ENCODE measurements at regions not wholly inside any gene's neighbourhood (a gene's known extent, or its start where the extent isn't known, plus 50 kb on each side); places are given as distances from the start of the nearest gene placed in this dataset.

DNA sequence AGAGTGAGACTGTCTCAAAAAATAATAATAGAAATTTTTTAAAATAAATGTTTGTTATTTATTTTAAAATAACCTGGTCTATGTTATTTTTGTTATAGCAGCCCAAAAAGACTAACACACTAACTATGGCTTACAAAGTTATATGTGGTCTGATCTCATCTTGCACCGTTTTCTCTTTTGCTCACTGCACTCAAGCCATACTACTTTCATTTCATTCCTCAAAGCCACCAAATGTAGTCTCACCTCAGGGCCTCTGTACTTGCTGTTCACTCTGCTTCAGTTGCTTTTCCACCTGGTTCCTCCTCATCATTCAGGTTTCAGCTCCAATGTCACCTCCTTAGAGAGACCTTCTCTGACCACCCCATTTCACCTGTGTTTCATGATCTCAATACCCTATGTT lies 55.2 kb upstream of the MDM1 start:
- Mint-ChIP-seq H3K9me3 (peaks cover 14% of the 10 kb centered on the region), H3K36me3 (peaks cover 10% of the 10 kb centered on the region), H3K27me3 (ENCODE audit: low read depth) (no peaks in the 10 kb centered on the region), H3K4me1 (no peaks in the 10 kb centered on the region), H3K27ac (no peak overlapping the region), H3K4me3 (no peak overlapping the region)
- POLR2A ChIA-PET, result no interaction called here
- DNase-seq (ENCODE audit: low spot score) (no peak), ATAC-seq (no peak)
- CTCF ChIA-PET, result no interaction called here
- TF ChIP-seq FOXK1 (CRISPR knock-in tag; IDR thresholded peaks at IDR 0.05), result no peak
- no peak for TF ChIP-seq KAT7 (CRISPR knock-in tag; IDR thresholded peaks at IDR 0.05; ENCODE audit: borderline replicate concordance)
- no peak for TF ChIP-seq ETV6 (CRISPR knock-in tag; IDR thresholded peaks at IDR 0.05)
- TF ChIP-seq ZNF423 (CRISPR knock-in tag; IDR thresholded peaks at IDR 0.05), result no peak
- no peak for TF ChIP-seq ELF4 (CRISPR knock-in tag; IDR thresholded peaks at IDR 0.05; ENCODE audit: low read depth)
- no peak for TF ChIP-seq FOXP1 (CRISPR knock-in tag; IDR thresholded peaks at IDR 0.05; ENCODE audit: borderline replicate concordance)
- no peak for TF ChIP-seq JUN (CRISPR knock-in tag; IDR thresholded peaks at IDR 0.05)
- TF ChIP-seq MYBL2 (CRISPR knock-in tag; IDR thresholded peaks at IDR 0.05), result no peak
- TF ChIP-seq, protein P1, sequence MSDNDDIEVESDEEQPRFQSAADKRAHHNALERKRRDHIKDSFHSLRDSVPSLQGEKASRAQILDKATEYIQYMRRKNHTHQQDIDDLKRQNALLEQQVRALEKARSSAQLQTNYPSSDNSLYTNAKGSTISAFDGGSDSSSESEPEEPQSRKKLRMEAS (CRISPR knock-in tag; IDR thresholded peaks at IDR 0.05), result no peak
- no peak for TF ChIP-seq CREM (CRISPR knock-in tag; IDR thresholded peaks at IDR 0.05)
- no peak for TF ChIP-seq TEAD1 (CRISPR knock-in tag; IDR thresholded peaks at IDR 0.05)
- TF ChIP-seq CBFB (CRISPR knock-in tag; IDR thresholded peaks at IDR 0.05; ENCODE audit: low read depth), result no peak
- no peak for TF ChIP-seq FOXJ3 (CRISPR knock-in tag; IDR thresholded peaks at IDR 0.05; ENCODE audit: borderline replicate concordance)
- TF ChIP-seq, protein P2, sequence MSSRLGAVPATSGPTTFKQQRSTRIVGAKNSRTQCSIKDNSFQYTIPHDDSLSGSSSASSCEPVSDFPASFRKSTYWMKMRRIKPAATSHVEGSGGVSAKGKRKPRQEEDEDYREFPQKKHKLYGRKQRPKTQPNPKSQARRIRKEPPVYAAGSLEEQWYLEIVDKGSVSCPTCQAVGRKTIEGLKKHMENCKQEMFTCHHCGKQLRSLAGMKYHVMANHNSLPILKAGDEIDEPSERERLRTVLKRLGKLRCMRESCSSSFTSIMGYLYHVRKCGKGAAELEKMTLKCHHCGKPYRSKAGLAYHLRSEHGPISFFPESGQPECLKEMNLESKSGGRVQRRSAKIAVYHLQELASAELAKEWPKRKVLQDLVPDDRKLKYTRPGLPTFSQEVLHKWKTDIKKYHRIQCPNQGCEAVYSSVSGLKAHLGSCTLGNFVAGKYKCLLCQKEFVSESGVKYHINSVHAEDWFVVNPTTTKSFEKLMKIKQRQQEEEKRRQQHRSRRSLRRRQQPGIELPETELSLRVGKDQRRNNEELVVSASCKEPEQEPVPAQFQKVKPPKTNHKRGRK (CRISPR knock-in tag; IDR thresholded peaks at IDR 0.05; ENCODE audit: borderline replicate concordance), result no peak
- TF ChIP-seq, protein P3, sequence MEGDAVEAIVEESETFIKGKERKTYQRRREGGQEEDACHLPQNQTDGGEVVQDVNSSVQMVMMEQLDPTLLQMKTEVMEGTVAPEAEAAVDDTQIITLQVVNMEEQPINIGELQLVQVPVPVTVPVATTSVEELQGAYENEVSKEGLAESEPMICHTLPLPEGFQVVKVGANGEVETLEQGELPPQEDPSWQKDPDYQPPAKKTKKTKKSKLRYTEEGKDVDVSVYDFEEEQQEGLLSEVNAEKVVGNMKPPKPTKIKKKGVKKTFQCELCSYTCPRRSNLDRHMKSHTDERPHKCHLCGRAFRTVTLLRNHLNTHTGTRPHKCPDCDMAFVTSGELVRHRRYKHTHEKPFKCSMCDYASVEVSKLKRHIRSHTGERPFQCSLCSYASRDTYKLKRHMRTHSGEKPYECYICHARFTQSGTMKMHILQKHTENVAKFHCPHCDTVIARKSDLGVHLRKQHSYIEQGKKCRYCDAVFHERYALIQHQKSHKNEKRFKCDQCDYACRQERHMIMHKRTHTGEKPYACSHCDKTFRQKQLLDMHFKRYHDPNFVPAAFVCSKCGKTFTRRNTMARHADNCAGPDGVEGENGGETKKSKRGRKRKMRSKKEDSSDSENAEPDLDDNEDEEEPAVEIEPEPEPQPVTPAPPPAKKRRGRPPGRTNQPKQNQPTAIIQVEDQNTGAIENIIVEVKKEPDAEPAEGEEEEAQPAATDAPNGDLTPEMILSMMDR (IDR thresholded peaks at IDR 0.05), result no peak
- no peak for TF ChIP-seq MXD4 (CRISPR knock-in tag; IDR thresholded peaks at IDR 0.05; ENCODE audit: borderline replicate concordance)
- TF ChIP-seq NFATC4 (CRISPR knock-in tag; IDR thresholded peaks at IDR 0.05), result no peak
- no peak for TF ChIP-seq TP53 (CRISPR knock-in tag; IDR thresholded peaks at IDR 0.05)

DNA sequence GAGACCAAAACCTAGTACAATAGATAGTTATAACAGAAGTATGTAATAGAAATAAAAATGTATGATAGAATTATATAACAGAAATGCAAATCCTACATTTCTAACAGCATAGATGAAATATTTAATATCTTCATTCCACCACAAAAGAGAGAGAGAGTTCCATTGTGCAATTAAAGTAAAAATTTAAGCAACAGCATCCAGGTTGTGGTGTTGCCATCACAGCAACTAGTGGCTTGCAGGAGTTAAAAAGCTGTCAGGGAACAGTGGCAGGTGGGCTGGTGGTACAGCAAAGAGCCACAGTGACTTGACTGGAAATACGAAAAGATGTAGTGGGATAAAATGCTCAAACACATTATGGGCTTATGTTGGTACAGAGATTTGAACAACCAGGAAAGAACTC lies 57.1 kb upstream of the MDM1 start:
- DNase-seq (ENCODE audit: low spot score) (no peak), ATAC-seq (no peak)
- ChIA-PET CTCF (no interaction called here), POLR2A (no interaction called here)
- H3K27me3 Mint-ChIP-seq (ENCODE audit: low read depth), result no peaks in the 10 kb centered on the region
- peaks cover 14% of the 10 kb centered on the region for H3K9me3 Mint-ChIP-seq
- H3K27ac Mint-ChIP-seq, result no peak overlapping the region
- H3K4me3 Mint-ChIP-seq, result no peak overlapping the region
- TF ChIP-seq, protein P4, sequence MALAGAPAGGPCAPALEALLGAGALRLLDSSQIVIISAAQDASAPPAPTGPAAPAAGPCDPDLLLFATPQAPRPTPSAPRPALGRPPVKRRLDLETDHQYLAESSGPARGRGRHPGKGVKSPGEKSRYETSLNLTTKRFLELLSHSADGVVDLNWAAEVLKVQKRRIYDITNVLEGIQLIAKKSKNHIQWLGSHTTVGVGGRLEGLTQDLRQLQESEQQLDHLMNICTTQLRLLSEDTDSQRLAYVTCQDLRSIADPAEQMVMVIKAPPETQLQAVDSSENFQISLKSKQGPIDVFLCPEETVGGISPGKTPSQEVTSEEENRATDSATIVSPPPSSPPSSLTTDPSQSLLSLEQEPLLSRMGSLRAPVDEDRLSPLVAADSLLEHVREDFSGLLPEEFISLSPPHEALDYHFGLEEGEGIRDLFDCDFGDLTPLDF (CRISPR knock-in tag; IDR thresholded peaks at IDR 0.05), result no peak
- TF ChIP-seq NR3C1 (CRISPR knock-in tag; conservative IDR thresholded peaks at IDR 0.05; ENCODE audit: low read depth) (no peak), ZNF263 (CRISPR knock-in tag; IDR thresholded peaks at IDR 0.05; ENCODE audit: low read depth) (no peak), JAZF1 (CRISPR knock-in tag; IDR thresholded peaks at IDR 0.05) (no peak), TEAD1 (CRISPR knock-in tag; IDR thresholded peaks at IDR 0.05) (no peak), ZNF232 (CRISPR knock-in tag; IDR thresholded peaks at IDR 0.05) (no peak)
- H3K4me1 Mint-ChIP-seq, result no peaks in the 10 kb centered on the region
- H3K36me3 Mint-ChIP-seq, result peaks cover 10% of the 10 kb centered on the region
